ENCODE measurements at regions not wholly inside any gene's neighbourhood (a gene's known extent, or its start where the extent isn't known, plus 50 kb on each side); places are given as distances from the start of the nearest gene placed in this dataset.

DNA sequence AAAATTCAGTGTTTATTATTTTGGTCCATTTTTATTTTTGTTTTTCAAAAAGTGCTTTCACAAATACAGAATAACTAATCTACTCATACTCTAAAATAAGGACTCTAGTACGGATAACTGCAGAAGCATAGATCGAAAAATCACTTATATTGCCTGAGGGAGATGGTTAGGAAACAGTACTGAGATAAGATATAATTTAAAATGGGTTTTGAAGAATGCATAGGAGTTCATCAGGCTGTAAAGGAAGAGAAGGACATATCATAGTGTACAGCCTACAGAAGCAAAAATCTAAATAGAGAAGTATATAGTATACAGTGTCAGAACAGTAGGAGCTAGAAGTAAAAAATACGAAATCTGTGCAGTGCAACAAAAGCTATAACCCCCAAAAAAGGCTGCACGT lies 247.4 kb downstream of the SOX11 start:
- no peak for DNase-seq (ENCODE audit: low read depth, low spot score)
- dilution Hi-C loops (cut with MboI; ENCODE audit: extremely low pct_ligation_motif_present, low sequenced_read_pairs): no loop called here
- TF ChIP-seq, protein P1, sequence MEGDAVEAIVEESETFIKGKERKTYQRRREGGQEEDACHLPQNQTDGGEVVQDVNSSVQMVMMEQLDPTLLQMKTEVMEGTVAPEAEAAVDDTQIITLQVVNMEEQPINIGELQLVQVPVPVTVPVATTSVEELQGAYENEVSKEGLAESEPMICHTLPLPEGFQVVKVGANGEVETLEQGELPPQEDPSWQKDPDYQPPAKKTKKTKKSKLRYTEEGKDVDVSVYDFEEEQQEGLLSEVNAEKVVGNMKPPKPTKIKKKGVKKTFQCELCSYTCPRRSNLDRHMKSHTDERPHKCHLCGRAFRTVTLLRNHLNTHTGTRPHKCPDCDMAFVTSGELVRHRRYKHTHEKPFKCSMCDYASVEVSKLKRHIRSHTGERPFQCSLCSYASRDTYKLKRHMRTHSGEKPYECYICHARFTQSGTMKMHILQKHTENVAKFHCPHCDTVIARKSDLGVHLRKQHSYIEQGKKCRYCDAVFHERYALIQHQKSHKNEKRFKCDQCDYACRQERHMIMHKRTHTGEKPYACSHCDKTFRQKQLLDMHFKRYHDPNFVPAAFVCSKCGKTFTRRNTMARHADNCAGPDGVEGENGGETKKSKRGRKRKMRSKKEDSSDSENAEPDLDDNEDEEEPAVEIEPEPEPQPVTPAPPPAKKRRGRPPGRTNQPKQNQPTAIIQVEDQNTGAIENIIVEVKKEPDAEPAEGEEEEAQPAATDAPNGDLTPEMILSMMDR (optimal IDR thresholded peaks at IDR 0.05 in 1 of 3, IDR thresholded peaks at IDR 0.05 in 1 of 3, conservative IDR thresholded peaks at IDR 0.05 in 1 of 3; ENCODE audit: extremely low read depth in 1 of 3, insufficient read depth in 2 of 3, low read length in 3 of 3): no peak
- TF ChIP-seq EZH2 (IDR thresholded peaks at IDR 0.05; ENCODE audit: low read length): no peak

DNA sequence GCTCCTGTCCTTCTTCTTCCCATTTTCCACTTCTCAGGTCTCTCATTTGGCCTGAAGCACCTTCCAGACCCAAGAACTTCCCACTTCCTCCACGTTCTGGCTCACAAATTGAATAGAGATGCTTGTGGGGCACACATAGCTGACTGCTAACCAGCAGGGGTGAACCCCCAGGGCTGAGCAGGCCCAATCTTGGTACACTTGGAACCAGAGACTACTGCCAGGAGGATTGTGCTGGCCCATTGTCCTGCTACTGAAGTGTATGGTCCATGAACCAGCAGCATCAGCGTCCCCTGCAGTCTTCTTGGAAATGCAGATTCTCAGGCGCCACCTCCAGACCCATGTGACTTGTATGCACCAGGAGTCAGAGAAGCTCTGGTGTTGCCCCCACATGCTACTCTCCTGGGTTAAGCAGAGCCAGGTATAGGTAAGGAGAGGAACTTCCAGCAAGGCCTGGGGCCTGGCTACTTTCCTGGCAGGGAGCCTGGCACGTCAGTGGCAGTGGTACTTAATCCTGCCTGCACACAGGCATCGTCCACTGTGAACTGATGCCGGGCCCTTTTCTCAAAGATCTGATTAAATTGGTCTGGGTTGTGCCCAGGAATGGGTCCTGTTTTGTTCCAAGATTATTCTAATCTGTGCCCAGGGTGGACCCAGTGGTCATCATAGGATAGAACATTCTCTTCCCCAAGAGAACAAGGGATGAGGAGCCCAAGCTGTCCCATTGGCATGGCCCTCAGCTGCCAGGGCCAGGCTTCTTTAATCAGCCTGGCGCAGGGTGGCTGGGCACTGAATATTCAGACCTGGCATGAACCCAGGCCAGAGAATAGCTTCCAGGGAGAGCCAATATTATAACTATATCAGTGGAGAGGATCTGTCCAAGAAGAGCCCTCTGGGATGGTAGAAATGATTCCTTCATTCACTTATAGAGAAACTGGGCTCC lies 248.7 kb downstream of the SOX11 start:
- FAIRE-seq: no peak
- no peak overlapping the region for H3K9ac ChIP-seq (ENCODE audit: control insufficient read depth, extremely low read depth, insufficient read depth, low read length)
- DNase-seq (ENCODE audit: low read depth, low spot score): no peak
- H4K20me1 ChIP-seq (ENCODE audit: control insufficient read depth, extremely low read depth, insufficient read depth, low read length): no peaks in the 10 kb centered on the region
- no peaks in the 10 kb centered on the region for H3K36me3 ChIP-seq (ENCODE audit: control insufficient read depth in 2 of 2, extremely low read depth in 1 of 2, insufficient read depth in 2 of 2, low read length in 2 of 2)
- H3K4me3 ChIP-seq (ENCODE audit: control insufficient read depth in 2 of 3, extremely low read depth in 1 of 3, insufficient read depth in 2 of 3, low read depth in 1 of 3, low read length in 3 of 3): no peak overlapping the region
- H3K4me2 ChIP-seq (ENCODE audit: control insufficient read depth, extremely low read depth, insufficient read depth, low read depth, low read length): no peak overlapping the region
- no peaks in the 10 kb centered on the region for H3K4me1 ChIP-seq (ENCODE audit: control insufficient read depth, extremely low read depth, insufficient read depth, low read length)
- no peaks in the 10 kb centered on the region for H3K27me3 ChIP-seq (ENCODE audit: control insufficient read depth, extremely low read depth, insufficient read depth, low read length)
- H2AFZ ChIP-seq (ENCODE audit: control insufficient read depth, low read length): no peak overlapping the region
- dilution Hi-C loops (cut with MboI; ENCODE audit: extremely low pct_ligation_motif_present, low sequenced_read_pairs): no loop called here
- H3K9me3 ChIP-seq (ENCODE audit: control insufficient read depth, low read depth, low read length): peaks cover 5% of the 10 kb centered on the region
- H3K9me1 ChIP-seq (ENCODE audit: control insufficient read depth, extremely low read depth, insufficient read depth, low read length): no peaks in the 10 kb centered on the region
- TF ChIP-seq EZH2 (IDR thresholded peaks at IDR 0.05; ENCODE audit: low read length): no peak
- TF ChIP-seq, protein P1 (optimal IDR thresholded peaks at IDR 0.05 in 1 of 3, IDR thresholded peaks at IDR 0.05 in 1 of 3, conservative IDR thresholded peaks at IDR 0.05 in 1 of 3; ENCODE audit: extremely low read depth in 1 of 3, insufficient read depth in 2 of 3, low read length in 3 of 3): no peak
- no peak overlapping the region for H3K27ac ChIP-seq (ENCODE audit: control insufficient read depth, insufficient read depth, low read length)
- H3K79me2 ChIP-seq (ENCODE audit: control insufficient read depth, insufficient read depth, low read length): no peaks in the 10 kb centered on the region

More for the DNA sequence above, 247.4 kb downstream of the SOX11 start:
- H3K79me2 ChIP-seq (ENCODE audit: control insufficient read depth, insufficient read depth, low read length): no peaks in the 10 kb centered on the region
- no peaks in the 10 kb centered on the region for H3K27me3 ChIP-seq (ENCODE audit: control insufficient read depth, extremely low read depth, insufficient read depth, low read length)
- no peak for FAIRE-seq
- H3K4me1 ChIP-seq (ENCODE audit: control insufficient read depth, extremely low read depth, insufficient read depth, low read length): no peaks in the 10 kb centered on the region
- H3K27ac ChIP-seq (ENCODE audit: control insufficient read depth, insufficient read depth, low read length): no peak overlapping the region
- no peak overlapping the region for H3K4me2 ChIP-seq (ENCODE audit: control insufficient read depth, extremely low read depth, insufficient read depth, low read depth, low read length)
- no peaks in the 10 kb centered on the region for H3K36me3 ChIP-seq (ENCODE audit: control insufficient read depth in 2 of 2, extremely low read depth in 1 of 2, insufficient read depth in 2 of 2, low read length in 2 of 2)
- H3K9me3 ChIP-seq (ENCODE audit: control insufficient read depth, low read depth, low read length): peaks cover 5% of the 10 kb centered on the region
- H3K4me3 ChIP-seq (ENCODE audit: control insufficient read depth in 2 of 3, extremely low read depth in 1 of 3, insufficient read depth in 2 of 3, low read depth in 1 of 3, low read length in 3 of 3): no peak overlapping the region
- no peak overlapping the region for H3K9ac ChIP-seq (ENCODE audit: control insufficient read depth, extremely low read depth, insufficient read depth, low read length)
- H4K20me1 ChIP-seq (ENCODE audit: control insufficient read depth, extremely low read depth, insufficient read depth, low read length): no peaks in the 10 kb centered on the region
- H2AFZ ChIP-seq (ENCODE audit: control insufficient read depth, low read length): no peak overlapping the region
- H3K9me1 ChIP-seq (ENCODE audit: control insufficient read depth, extremely low read depth, insufficient read depth, low read length): no peaks in the 10 kb centered on the region
